CD4-positive, alpha-beta T cell treated with Interleukin-17A for 1 hour (primary cell): ENCODE measurements at regions not wholly inside any gene's neighbourhood (a gene's known extent, or its start where the extent isn't known, plus 50 kb on each side); places are given as distances from the start of the nearest gene placed in this dataset.

ENCODE experiments used
- DNase-seq: peaks from one replicate; pipeline ENCODE4 v3.0.0-alpha.2; 2020

DNA sequence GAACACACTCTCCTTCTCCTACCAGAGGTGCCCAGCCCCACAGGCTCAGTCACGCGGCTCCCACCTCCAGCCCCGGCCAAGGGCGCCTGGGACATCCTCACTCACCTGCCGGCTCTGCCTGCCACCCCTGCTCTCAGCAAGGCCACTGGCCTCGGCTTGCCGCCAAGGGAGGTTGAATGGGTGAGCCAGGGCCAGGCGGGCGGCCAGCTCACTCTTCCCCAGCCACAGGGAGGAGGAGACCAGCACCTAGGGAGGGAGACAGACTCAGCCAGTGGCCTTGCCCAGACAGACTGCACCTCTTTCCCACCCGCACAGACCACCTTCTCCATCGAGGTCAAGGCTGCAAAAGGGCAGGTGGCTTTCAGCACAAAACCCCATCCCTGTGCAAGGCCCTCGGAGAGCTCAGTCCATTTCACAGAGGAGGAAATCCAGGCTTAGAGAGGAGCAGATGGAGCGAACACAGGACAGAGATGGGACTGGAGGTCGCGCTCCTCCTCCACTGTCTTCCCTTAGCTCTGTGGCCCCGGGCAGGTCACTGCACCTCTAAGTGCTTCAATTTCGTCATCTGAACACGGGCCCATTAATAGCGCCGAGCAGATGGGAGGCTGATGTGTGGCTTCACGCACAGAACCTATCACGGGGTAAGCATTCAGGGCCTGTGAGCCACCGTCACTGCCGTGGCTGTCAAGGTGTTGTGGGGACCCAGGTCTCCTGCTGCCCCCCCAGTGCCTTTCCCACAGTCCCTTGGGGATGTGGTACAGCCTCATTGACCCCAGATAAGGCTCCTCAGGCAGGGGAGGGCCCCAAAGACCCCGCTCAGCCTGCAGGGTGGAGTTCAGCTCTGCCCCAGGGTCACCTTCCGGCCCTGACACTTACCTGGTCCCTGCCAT lies 56.1 kb downstream of the RMI2 start:
- DNase-seq: no peak

DNA sequence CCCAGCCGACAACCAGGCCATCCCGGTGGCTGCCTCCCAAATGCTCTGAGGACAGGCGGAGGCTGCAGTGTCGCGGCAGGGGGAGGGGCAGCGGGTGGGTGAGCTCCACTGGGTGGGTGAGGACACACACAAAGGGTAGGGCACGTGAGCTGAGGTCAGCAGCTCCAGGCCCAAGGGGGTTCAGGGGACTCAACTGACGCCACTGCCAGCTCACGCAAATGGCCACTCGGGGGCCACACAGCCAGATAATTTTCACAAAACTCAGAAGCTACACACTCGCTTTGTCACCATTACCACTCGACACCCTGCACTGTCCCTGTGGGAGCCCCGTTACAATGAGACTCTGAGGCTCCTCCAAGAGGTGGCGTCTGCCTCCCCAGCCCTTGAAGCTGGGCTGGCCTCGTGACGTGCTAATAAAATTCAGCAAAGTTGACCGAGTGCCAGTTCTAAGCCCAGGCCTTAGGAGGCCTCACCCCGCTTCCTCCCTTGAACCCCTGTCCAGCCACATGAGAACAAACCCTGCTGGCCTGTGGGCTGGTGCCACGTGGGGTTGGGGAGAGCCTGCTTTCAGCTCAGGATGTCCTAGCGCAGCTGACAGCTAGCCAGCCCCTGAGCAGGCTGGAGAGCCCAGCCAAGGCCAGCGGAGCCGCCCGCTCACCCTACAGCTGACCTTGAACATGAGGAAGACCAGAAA lies 56.9 kb downstream of the RMI2 start:
- no peak for DNase-seq

DNA sequence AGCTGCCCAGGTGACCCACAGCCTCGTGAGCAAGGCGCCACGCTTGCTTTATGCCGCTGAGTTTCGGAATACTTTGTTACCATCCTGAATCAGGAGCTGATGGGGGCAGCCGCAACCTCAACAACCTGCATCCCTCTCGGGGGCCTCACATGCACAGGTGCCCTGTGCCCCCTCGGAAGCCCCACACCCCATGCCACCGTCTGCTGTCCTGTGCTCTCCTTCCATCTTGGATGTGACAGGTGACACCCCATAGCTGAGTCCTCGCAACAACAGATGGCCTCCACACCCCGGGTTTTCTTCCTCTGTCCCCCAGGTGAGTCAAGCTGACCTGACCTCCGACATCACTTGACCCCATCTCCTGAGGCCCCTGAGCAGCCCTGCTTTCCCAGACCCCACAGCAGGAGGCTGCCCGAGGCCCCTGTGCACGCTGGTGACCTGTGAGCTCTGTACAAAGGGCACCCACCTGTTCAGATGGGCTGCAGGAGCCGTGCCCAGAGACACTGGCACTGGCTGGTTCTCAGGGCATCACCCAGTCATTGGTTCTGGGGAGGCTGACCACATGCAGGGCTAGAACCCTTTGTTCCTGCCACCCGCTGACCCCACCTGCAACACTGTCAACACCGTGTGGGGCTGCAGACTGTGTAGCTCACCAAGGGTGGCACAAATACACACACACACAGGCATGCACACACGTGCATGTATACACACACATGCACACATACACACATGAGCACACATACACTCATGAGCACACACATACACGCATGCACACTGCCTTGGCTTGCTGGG lies 57.7 kb downstream of the RMI2 start:
- no peak for DNase-seq

DNA sequence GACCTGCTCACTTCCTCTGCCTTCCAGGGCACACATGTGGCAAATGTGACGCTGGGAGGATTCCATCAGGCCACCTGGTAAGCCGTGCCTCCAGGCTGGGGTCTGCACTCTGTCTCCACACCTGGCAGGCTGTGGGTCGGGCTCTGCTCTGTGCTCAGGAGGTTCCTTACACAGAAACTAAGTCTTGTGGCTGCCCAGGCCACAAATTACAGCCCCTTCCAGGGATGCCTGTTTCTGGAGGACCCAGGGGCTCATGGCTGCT lies 58.2 kb downstream of the RMI2 start:
- DNase-seq: no peak

DNA sequence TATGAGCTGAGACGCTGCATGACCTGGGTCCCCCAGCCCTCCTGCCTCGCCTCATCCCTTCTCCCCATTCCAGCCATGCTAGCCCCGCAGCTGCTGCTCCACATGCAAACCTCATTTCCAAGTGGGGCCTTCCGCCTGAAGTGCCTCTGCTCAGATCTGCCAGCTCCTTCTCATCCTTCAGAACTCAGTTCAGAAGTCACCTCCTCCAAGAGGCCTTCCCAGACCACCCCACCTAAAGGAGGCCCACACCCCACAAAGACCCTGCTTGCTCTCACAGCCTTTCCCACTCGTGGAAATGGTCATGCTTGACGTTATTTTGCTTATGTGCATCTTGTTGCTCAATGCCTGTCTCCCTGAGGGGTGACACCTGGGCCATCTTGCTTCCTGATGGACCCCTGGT lies 58.7 kb downstream of the RMI2 start:
- no peak for DNase-seq

DNA sequence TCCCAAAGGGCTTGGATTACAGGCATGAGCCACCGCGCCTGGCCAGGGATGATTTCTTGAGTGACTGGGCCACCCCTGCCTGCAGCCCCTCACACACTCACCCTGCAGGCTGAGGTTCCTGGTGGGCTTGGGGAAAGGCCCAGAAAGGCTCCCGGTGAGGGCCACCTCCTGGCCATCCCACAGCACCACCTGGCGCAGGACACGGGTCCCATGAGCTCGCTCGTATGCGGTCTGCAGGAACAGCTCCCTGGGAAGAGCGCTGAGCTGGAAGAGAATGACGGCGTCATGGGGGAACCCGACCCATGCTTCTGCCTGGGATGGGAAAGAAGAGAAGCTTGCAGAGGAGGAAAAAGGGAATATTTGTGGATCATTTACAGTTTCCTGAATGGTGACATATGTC lies 59.3 kb downstream of the RMI2 start:
- DNase-seq: no peak

DNA sequence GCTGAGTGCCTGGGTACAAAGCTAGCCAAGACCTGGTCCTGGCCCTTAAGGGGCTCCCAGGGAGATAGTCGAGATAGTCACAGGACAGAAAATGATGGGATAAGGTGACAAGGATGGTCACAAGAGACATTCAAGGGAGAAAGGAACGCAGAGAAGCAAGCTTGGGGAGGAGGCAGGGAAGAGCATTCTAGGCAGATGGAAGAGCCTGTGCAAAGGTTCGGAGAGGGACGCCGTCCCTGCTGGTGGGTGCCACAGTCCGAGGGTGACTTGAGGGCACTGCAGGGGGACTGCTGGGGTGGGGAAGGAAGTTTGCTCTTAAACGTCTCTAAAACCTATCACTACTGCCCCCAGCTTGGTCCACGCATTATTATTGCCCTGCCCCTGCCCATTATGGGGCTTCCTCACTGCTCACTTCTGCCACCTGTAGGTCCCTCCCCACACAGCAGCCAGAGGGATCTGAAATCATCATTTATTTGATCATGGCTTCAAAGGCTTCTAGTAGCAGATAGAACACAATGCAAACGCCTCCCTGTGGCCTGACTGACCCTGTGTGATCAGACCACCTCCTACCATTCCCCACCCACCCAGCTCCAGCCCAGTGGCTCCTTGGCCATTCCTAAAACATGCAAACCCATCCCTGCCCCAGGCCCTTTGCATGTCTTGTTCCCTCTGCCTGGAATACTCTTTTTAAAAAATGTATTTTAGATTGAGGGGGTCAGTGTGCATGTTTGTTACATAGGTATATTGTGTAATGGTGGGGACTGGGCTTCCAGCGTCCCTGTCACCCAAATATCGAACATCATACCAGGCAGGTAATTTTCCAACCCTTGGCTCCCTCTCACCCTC lies 60.3 kb downstream of the RMI2 start:
- DNase-seq: peak; percentile 54

DNA sequence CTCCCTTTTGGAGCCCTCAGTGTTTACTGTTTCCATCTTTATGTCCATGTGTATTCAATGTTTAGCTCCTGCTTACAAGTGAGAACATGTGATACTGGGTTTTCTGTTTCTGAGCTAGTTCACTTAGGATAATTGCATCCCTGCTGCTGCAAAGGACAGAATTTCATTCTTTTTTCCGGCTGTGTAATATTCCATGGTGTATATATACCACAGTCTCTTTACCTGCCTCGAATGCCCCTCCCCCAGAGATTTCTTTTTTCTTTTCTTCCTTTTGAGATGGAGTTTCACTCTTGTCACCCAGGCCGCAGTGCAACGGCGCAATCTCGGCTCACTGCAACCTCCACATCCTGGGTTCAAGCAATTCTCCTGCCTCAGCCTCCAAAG lies 60.9 kb downstream of the RMI2 start:
- DNase-seq: no peak

DNA sequence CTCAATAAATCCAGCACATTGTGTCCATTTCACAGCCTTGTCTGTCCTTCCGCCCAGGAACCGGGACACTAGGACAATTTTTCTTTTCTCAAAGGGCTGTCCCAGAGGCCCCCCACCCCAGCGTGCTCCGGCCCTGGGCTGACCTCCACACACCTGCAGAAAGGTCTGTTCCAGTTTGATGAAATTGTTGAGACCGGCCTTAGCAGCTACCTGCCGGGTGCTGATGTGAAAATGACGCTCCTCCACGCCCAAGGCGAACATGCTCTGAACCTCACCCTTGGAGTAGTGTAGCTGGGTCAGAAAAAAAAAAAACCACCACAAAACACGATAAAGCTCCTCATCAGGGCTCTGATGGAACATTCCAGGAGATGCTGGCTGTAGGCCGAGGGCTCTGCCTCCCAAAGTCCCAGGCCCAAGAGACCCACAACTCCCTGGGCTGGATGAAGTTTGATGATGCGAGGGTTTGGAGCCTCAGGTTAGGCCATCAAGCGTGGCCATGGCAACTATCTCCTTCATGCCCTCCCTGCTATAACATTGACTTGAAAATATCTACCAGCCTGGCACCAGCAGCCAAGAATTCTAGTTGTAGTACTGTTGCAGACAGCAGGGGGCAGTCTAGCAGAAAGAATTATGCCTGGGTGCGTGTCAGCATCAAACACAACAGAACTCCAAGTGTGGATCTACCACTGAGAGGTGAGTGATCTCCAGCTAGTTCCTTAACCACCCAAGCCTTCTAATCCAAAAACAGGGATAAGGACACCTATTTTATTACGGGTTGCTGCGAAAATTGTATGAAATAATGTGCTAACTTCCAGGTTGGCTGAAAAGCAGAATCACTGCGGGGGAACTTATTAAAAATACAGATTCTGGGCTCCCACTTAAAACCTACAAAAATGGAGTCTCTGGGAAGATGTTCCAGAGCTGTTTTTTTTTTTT lies 62.1 kb downstream of the RMI2 start:
- DNase-seq: peak; percentile 77

DNA sequence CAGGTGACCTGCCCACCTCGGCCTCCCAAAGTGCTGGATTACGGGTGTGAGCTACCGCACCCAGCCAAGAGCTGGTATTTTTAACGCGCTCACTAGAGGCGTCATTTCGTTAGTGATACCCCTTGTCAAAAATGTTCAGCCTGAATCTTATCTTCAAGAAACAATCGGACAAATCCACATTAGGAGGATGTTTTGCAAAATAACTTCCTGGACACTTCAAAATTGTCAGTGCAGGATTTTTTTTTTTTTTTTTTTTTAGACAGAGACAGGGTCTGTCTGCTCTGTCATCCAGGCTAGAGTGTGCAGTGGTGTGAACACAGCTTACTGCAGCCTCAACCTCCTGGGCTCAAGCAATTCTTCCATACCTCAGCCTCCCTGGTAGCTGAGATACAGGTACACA lies 63.0 kb downstream of the RMI2 start:
- DNase-seq: no peak

DNA sequence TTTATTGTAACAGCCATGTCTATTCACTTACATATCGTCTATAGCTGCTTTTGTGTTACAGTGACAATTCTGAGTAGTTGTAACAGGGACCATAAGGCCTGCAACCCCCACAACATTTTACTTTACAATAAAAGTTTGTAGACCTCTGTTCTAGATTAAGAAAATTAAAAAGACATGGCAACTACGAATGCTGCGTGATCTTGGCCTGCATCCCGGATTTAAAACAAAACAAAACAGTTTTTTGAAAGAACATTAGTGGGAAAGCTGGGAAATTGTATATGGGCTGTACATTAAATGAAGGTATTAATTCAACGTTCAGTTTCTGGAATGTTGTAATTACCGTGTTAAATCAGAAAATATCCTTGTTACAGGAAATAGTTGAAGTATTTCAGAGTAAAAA lies 64.1 kb downstream of the RMI2 start:
- DNase-seq: no peak

DNA sequence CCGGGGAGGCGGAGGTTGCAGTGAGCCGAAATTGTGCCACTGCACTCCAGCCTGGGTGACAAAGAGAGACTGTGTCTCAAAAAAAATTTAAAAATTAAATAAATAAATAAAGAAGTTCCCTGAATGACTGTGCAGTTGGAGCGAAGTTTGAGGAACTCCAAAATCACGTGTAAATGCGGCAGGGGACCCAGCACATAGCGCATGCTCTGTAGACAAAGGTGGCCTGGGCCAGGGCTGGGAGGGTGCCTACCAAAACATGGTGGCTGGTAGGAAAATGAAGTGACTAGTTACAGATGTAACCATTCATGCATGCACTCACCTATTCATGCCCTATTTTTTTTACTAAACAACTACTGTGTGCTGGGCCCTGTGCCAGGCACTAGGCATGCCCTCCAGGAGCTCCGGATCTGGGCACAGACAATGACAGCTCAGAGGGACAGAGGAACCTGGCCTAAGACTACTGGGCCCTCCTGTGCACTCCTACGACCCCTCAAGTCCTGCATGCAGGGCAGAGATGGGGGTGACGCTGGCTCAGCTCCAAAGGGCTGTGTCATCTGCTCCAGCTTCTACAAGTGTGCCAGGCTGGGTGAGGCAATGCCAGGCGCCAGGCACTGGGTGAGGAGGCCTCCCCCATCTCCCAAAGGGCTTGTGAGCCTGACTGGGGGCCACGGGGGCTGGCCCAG lies 65.3 kb downstream of the RMI2 start:
- DNase-seq: no peak

DNA sequence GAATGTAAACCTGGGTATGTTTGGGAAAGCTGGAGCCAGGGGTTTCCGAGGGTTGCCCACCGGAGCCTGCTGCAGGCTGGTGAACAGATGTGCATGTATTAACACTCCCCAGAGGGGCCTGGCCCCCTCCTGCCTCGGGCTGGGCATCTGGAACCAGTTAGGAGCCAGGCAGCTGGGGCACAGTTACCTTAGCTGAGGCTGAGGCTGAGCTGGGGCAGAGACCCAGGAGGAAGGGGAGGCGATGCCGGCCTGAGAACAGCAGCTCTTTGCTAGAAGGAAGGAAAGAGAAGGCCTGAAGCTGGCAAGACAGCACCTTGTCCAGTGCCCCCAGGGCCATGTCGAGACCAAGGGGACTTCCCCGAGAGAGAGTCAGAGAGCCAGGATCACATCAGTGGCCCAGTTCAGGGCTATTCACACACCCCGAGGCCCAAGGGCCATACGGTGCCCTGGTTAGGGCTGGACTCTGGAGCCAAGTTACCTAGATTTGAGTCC lies 65.8 kb downstream of the RMI2 start:
- DNase-seq: no peak

DNA sequence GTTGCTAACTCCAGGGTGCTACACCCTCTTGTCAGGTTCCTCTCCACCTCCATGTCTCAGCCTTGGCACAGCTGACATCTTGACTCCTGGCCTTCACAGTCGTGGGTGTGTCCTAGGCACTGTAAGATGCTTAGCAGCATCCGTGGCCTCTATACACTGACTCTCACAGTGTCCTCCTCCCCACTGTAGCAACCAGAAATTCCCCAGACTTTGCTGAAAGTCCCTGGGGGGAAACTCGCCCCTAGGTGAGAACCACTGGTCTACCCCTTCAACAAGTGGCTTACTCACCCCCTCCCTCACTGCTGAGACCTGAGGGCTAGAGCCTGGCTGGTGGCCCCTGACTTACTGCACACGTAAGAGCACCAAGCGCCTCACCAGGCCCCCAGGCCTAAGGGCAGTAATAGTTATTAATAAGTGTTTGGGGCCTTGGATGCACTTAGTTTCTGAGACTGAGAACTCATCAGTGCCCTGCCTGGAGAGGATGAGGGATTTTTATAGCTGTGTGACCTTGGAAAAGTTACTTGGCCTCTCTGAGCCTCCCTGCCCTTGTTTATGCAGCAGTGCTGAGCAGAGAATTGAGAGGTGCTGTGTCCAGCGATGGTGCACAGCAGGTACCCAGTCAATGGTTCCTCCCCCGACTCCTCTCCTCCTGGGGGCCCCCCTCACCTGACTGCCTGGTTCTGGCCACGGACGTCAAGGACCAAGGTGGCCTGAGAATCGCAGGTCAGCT lies 67.1 kb downstream of the RMI2 start:
- DNase-seq: no peak

DNA sequence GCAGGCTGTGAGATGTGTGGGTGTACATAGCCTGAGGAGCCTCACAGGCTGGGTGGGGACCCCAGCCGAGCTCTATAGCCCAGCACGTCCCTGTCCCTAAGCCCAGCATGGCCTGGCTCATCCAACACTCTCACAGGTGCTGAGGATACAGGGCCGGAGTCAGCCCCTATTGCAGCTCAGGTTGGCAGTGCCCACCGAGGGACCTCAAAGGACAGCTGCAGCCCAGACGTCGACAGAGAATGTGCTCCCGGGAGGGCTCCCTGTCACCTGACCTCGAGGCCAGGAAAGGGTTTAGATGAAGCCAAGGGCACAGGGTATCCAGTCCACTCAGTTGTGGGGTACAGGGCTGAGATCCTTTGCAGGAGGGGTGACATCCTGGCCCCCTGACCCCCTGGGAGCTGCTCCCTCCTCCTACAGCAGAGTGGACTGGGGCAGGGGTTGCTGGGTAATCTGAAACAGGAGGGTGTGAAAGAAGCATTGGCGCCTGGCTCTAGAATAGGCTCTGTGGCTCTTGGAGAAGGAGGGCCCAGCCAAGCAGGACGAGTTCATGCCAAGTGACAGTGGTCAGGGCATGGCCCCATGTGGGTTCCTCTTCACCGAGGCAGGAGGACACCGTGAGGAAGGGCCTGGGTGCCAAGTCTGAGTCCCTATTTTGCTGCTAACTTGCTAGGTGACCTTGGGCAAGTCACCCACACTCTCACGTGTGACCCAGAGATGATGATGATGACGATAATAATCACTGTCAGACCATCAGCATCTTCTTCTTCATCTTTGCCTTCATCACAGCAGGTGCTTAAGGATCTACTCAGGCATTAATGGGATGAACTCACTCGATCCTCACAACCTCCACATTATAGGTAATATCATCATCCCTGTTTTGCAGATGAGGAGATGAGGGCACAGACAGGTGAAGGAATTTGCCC lies 68.0 kb downstream of the RMI2 start:
- DNase-seq: no peak

DNA sequence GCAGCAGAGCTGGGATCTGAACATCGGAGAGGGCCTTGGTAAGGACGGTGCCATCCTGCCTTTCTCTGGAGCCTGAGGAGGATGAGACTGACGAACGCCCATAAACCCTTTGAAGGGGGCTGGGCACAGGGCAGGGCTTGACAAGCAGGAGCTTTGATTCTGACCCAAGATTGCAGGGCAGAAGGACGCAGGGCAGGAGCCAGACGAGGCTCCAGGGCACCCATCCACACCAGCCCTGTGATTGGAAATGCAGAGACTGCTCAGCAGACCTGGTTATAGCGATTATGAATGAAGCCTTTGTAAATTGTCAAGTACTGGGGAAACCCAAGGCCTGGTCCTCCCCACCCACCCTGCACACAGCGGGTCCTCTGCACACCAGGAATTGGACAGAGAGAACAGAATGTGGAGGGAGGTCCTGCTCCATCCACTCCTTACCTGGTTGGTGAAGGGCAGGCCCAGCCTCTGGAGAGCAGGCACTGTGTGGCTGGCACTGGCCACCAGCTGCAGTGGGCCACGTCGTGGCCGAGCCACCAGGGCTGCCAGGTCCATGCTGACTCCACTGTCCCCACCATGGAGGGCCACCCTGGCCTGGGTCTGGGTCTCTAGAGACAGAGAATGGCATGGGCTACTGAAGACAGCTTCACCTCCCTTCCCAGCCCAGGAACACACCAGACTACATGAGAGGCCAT lies 68.8 kb downstream of the RMI2 start:
- DNase-seq: no peak

DNA sequence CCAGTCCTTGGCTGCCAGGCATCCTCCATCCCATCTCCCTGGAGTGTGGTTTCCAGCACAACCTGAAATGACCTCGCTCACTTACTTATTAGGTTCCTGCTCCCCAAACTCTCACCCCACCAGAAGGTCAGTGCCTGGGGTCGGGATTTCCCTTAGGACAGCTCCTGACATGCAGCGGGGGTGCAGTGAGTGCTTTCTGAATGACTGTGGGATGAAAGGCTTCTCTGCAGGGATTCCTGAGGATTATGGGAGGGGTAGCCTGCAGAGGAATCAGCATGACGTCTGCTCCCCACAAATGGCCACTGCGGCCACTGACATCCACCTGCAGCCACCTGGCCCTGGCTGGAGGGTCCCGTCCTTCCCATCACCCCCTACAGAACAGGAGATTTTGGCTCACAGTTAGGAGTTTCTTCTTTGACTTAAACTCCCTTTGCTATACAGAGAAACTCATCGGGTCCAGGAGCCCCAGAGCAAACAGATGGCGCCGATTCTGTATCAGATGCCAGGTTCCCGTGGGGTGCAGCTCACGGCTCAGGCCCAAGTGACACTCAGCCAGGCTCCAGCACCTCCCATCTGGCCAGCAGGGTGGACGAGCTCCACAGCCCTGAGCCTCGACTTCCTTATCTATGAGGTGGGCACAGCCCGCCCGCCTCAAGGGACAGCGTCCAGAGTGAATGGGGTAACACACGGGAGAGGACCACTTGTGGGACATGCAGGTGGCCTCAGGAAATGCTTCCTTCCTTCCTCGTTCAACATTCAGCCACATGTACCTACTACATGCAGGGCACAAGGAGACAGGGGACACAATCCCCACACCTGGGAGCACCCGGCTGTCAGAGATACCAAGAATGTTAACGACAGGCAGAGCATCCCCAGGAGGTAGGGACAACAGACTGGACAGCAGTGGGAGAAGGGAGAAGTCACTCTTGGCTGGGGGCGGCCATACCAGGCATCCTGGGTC lies 69.8 kb downstream of the RMI2 start:
- no peak for DNase-seq
